Omental fat pad (tissue), 3 donors: ENCODE measurements at regions not wholly inside any gene's neighbourhood (a gene's known extent, or its start where the extent isn't known, plus 50 kb on each side); places are given as distances from the start of the nearest gene placed in this dataset.

Source experiments
- ATAC-seq: fragments of 150-250 bp; one replicate; pipeline ENCODE4 v1.9.1; 2016; ENCODE audit warnings: mild to moderate bottlenecking, moderate library complexity; ENCODE audit not compliant: low FRiP score
- DNase-seq: peaks from one replicate; pipeline ENCODE4 v3.0.0-alpha.2; 2019; ENCODE audit warnings: low spot score
- CTCF ChIP-seq, 3 donors: fragments of 450-650 bp; IDR thresholded peaks; one replicate each; pipeline ENCODE4 v1.5.1; 2016 to 2017; ENCODE audit warnings: antibody characterized with exemption in 3 of 3, mild to moderate bottlenecking in 3 of 3, moderate library complexity in 2 of 3

GRCh38 chr10:117615649-117616048 lies 73.1 kb downstream of the EMX2 start:
- no peak for TF ChIP-seq CTCF (IDR thresholded peaks at IDR 0.05)
- ATAC-seq, result no peak
- no peak for DNase-seq

- DNase-seq, result no peak
- no peak for TF ChIP-seq CTCF (IDR thresholded peaks at IDR 0.05)
- no peak for ATAC-seq
Measured at GRCh38 chr10:117616179-117616578, 73.6 kb downstream of the EMX2 start.

- TF ChIP-seq CTCF (IDR thresholded peaks at IDR 0.05), result no peak
Measured at GRCh38 chr10:117617086-117617485, 74.5 kb downstream of the EMX2 start.

GRCh38 chr10:117617659-117618058 lies 75.1 kb downstream of the EMX2 start:
- DNase-seq, result no peak
- no peak for TF ChIP-seq CTCF (IDR thresholded peaks at IDR 0.05)
- ATAC-seq, result no peak

More at GRCh38 chr10:117617086-117617485, 74.5 kb downstream of the EMX2 start:
- DNase-seq, result no peak
- ATAC-seq, result no peak

- no peak for TF ChIP-seq CTCF (IDR thresholded peaks at IDR 0.05)
- ATAC-seq (peak; percentile 47), DNase-seq (no peak)
Measured at GRCh38 chr10:117619223-117619622, 76.7 kb downstream of the EMX2 start.

GRCh38 chr10:117619707-117620405 lies 77.3 kb downstream of the EMX2 start:
- ATAC-seq (no peak), DNase-seq (no peak)
- no peak for TF ChIP-seq CTCF (IDR thresholded peaks at IDR 0.05)

GRCh38 chr10:117621196-117621595 lies 78.7 kb downstream of the EMX2 start:
- no peak for ATAC-seq
- TF ChIP-seq CTCF (IDR thresholded peaks at IDR 0.05), result no peak

More at GRCh38 chr10:117621196-117621595, 78.7 kb downstream of the EMX2 start:
- no peak for DNase-seq
